ENCODE measurements at regions not wholly inside any gene's neighbourhood (a gene's known extent, or its start where the extent isn't known, plus 50 kb on each side); places are given as distances from the start of the nearest gene placed in this dataset.

DNA sequence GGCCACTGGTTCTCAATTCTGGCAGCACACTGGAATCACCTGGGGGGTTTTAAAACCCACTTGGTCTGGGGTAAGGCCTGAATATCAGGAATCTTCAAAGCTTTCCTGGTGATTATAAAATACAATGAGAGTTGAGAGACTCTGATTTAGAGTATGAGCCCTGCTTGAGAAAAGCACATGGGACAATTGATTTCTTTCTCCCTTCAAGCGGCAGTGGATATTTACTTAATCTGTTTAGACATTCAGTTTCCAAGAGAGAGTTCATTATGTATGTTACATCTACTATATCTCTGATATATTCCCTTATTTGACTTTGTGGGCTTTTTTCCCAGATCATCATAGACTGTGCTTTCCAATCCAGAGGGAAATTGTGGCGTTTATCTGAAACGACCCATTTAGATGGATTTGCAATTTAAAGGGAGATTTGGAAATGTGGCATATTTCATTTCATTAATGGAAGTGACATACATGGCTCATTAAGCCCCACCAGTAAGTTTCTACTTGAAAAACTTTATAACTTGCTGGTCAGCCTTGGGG lies 171.2 kb upstream of the PFN2 start:
- DNase-seq (no peak), ATAC-seq (no peak)
- 76 to 84% methylated on average over 3 of the region's 3 CpGs for WGBS, 2 donors
- intact Hi-C loops (cut with DNase I): no loop called here
- Histone ChIP-seq H3K27ac (no peak overlapping the region), H3K4me1 (peaks cover 0 to 2% (median 0%) of the 10 kb centered on the region in 9 donors), H3K9me3 (no peaks in the 10 kb centered on the region), H3K4me3 (no peak overlapping the region), H3K36me3 (no peaks in the 10 kb centered on the region), H3K27me3 (no peaks in the 10 kb centered on the region)
- TF ChIP-seq, protein P1, sequence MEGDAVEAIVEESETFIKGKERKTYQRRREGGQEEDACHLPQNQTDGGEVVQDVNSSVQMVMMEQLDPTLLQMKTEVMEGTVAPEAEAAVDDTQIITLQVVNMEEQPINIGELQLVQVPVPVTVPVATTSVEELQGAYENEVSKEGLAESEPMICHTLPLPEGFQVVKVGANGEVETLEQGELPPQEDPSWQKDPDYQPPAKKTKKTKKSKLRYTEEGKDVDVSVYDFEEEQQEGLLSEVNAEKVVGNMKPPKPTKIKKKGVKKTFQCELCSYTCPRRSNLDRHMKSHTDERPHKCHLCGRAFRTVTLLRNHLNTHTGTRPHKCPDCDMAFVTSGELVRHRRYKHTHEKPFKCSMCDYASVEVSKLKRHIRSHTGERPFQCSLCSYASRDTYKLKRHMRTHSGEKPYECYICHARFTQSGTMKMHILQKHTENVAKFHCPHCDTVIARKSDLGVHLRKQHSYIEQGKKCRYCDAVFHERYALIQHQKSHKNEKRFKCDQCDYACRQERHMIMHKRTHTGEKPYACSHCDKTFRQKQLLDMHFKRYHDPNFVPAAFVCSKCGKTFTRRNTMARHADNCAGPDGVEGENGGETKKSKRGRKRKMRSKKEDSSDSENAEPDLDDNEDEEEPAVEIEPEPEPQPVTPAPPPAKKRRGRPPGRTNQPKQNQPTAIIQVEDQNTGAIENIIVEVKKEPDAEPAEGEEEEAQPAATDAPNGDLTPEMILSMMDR (IDR thresholded peaks at IDR 0.05): no peak

DNA sequence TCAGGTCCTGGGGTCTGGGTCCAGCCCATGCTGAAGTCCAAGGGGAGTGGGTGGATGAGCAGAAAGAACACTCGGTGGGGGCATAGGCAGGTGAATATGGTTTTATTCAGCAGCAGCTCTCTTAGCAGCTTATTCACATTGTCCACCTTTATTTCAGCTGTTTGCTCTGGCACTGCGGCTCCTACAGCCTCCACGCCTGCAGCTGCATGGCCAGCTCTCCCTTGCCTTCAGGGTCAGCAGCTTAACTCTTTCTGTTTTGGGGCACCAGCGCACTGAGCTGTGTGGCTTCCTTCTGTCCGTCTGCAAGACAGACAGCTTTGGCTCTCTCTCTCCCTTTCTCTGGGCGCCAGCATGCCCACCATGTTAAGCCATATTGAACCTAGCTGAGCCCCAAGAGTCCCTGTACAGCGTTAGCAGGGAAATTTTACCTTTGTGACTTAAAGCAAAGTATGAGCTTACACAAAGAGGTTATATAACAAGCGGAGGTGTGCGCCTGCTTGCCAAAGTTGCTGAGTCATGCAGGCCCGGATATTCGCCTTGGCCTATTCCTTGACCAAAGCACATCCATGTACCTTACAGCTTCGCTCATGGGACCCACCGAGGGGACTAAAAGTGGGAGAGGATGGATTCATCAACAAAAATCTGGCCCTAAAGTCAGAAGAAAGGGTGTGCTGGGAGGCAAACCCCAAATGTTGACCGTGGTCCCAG lies 170.1 kb upstream of the PFN2 start:
- ATAC-seq (no peak), DNase-seq (no peak)
- Histone ChIP-seq H3K9me3 (no peaks in the 10 kb centered on the region), H3K4me3 (no peak overlapping the region), H3K27me3 (no peaks in the 10 kb centered on the region), H3K4me1 (no peaks in the 10 kb centered on the region), H3K36me3 (no peaks in the 10 kb centered on the region), H3K27ac (no peak overlapping the region)
- TF ChIP-seq, protein P1 (IDR thresholded peaks at IDR 0.05): no peak
- intact Hi-C loops (cut with DNase I): no loop called here
- WGBS, 2 donors: 95 to 97% methylated on average over 14 of the region's 14 CpGs

DNA sequence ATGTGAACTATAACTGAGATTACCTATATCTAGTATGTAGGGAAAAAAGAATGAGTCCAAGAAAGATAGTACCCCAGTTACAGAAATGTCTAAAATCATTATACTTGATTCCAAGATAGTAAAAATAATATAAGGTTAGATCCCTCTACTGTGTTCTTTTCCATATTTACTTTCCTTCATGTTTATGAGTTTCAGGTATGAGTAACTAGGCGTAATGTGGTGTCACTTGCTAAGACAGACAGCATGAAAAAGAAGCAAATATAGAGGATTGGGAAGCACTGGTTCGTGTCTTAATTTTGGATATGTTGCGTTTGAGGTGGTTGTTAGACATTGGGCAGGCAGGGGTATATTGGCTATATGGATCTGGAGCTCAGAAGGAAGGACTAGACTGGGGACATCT lies 168.1 kb upstream of the PFN2 start:
- H3K4me1 ChIP-seq: peaks cover 0 to 3% (median 0%) of the 10 kb centered on the region in 9 donors
- DNase-seq (no peak), ATAC-seq (no peak)
- intact Hi-C loops (cut with DNase I): no loop called here
- no peaks in the 10 kb centered on the region for H3K36me3 ChIP-seq
- TF ChIP-seq, protein P1 (IDR thresholded peaks at IDR 0.05): no peak
- no peaks in the 10 kb centered on the region for H3K27me3 ChIP-seq
- H3K4me3 ChIP-seq: no peak overlapping the region
- H3K27ac ChIP-seq: no peak overlapping the region
- H3K9me3 ChIP-seq: no peaks in the 10 kb centered on the region
- WGBS, 2 donors: 94 to 96% methylated on average over 3 of the region's 3 CpGs

DNA sequence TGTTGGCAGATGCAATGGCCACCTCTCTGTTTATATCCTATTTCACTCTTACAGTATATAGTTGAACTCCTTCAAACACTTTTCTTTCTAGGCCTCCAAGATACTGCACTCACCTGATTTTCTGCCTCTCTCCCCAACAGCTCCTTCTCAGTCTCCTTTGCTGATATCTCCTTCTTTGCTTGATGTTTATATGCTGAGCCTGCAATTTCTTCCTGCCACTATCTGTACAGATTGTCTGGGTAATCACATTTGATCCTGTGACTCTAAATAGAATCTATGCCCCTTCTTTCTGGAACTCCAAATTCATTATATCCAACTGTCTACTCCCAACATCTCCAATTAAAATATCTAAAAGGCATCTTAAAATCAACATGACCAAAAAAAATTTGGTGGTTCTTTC lies 165.5 kb upstream of the PFN2 start:
- intact Hi-C loops (cut with DNase I): no loop called here
- Histone ChIP-seq H3K4me1 (peaks cover 0 to 3% (median 0%) of the 10 kb centered on the region in 9 donors), H3K9me3 (no peaks in the 10 kb centered on the region), H3K4me3 (no peak overlapping the region), H3K36me3 (no peaks in the 10 kb centered on the region), H3K27me3 (no peaks in the 10 kb centered on the region), H3K27ac (no peak overlapping the region)
- TF ChIP-seq, protein P1 (IDR thresholded peaks at IDR 0.05): no peak
- DNase-seq: no peak
- no peak for ATAC-seq
